HG02981 (cell line): ENCODE measurements at regions not wholly inside any gene's neighbourhood (a gene's known extent, or its start where the extent isn't known, plus 50 kb on each side); places are given as distances from the start of the nearest gene placed in this dataset.
"Not testable (repeated sequence)": the region's sequence is repeated elsewhere in the genome, so short reads cannot be mapped to it uniquely, and the experiment has no call there.

Experiments used
- ATAC-seq: cut with Tn5 transposase; IDR thresholded peaks from one replicate; pipeline ENCODE4 v1.9.1; 2021; ENCODE audit warnings: mild to moderate bottlenecking, moderate library complexity; ENCODE audit not compliant: unreplicated experiment

DNA sequence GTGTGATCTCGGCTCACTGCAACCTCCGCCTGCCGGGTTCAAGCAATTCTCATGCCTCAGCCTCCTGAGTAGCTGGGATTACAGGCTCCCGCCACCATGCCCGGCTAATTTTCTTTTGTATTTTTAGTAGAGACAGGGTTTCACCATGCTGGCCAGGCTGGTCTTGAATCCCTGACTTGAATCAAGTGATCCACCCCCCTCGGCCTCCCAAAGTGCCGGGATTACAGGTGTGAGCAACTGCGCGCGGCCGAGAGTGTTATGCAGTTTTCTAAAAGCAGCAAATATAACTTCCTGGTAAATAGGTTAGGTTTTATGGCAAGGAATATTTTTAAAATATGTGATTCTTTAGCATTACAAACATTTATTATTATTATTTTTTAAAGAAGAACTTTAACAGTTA, 592.8 kb upstream of the PRR20A start:
- not testable (repeated sequence) for ATAC-seq

DNA sequence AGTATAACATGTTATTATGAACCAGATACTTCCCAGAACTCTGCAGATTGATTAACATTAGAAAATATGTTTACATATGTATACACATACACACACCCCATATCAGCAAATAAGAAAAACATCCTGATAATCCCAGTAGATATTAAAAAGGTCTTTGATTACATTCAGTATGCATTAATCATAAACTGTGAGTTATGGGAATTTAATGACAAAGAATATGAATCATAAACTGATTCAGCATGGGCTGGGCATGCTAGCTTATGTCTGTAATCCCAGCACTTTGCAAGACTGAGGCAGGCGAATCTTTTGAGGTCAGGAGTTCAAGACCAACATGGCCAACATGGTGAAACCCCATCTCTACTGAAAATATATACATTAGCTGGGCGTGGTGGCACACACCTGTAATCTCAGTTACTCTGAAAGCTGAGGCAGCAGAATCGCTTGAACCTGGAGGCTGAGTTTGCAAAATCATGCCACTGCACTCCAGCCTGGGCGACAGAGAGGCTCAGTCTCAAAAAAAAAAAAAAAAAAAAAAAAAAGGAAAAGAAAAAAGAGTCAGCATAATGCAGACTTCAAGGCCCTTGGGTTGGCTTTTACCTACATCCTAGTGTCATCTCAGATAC, 581.9 kb upstream of the PRR20A start:
- no peak for ATAC-seq

DNA sequence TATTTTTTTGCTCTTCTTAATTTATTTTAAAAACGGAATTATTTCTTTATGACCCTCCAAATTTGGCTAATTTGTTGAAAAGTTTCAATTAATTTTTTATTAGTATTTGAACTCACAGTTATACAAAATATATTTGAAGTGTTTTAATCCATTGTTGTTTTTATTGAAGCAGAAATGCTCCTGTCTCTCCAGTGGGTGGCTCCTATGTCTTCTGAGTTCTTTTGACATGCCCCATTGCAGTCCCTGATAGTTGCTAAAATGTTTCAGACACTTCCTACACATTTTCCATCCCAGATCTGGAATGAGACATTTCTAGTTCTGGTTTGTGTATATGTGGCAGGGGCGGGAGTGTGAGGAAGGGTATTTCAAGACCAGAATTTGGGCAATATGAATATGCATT, 579.4 kb upstream of the PRR20A start:
- no peak for ATAC-seq

DNA sequence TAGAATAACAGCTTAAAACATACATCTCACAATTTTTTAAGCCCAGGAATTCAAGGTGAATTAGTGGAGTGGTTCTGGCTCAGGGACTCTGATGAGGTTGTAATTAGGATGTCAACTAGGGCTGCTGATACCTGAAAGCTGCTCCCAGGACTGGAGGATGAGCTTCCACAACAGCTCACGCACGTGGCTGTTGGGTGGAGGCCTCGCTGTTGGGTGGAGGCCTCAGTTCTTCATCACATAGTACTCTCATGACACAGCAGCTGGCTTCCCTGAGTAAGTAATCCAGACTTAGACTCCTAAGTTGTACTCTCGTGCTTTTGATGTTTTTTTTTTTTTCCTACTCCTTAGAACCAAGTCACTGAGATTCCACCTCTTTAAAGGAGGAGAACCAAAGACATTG, 577.1 kb upstream of the PRR20A start:
- ATAC-seq = no peak

DNA sequence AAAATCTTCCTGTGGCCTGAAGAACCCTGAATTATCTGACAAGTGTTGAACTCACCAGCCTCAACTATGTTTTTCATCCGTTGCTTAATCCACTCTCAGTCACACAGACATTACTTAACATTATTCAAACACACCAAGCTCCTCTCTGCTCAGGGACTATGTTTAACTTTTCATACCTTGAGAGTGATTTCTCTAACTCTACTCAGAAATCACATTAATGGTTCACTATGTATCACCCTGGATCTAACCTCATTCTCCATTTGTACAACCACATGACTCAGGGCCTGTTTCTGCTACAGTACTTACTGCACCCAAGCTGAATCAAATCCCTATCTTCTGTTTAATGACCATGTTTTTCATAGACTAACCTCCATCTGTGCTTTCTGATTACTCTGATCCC, 553.7 kb upstream of the PRR20A start:
- ATAC-seq = no peak

DNA sequence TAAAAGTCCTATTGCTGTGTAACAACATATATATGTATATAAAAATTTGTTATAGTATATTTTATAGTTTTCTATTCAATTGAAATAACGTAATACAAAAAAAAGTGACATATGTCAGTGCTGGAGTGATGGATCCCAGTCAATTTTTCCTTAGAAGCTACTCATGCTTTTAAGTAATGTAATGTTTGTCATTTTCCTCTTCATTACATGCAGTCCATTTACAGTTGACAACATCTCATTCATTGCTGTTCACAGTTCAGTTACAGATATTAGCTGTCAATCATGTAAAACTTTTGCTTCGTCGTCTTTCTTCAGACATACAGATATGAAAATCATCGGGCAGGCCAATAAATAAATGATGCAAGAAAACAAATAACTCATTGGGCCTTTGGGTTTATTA, 525.1 kb upstream of the PRR20A start:
- ATAC-seq = no peak

DNA sequence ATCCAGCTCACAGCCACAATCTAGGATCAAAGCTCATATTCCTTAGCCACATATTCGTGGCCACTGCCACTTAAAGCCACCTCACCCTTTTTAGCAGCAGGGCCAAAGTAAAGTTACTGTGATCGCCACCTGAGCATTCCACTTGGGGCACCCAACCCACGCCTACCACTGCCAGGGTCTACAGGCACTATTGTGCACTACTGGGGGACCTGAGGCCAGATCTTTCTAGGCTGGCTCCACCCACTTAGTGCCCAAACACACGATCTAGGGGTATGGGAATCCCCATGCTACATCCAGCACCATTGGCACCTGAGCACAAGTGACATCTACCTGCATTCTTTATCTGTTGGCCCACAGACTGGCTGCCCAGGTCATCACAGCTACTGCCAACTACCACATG, 517.9 kb upstream of the PRR20A start:
- no peak for ATAC-seq

DNA sequence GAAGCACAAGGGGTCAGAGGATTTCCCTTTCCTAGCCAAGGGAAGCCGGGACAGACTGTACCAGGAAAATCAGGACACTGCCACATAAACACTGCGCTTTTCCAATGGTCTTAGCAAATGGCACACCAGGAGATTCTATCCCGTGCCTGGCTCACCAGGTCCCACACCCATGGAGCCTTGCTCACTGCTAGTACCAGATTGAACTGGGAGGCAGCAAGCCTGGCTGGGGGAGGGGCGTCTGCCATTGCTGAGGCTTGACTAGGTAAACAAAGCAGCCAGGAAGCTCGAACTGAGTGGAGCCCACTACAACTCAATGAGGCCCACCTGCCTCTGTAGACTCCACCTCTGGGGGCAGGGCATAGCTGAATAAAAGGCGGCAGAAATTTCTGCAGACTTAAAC, 511.8 kb upstream of the PRR20A start:
- not testable (repeated sequence) for ATAC-seq

DNA sequence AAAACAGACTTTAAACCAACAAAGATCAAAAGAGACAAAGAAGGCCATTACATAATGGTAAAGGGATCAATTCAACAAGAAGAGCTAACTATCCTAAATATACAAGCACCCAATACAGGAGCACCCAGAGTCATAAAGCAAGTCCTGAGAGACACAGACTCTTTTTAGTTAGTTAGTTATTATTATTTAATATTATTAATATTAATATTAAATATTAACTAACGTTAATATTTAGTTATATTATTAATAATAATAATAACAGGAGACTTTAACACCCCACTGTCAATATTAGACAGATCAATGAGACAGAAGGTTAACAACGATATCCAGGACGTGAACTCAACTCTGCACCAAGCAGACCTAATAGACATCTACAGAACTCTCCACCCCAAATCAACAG, 509.7 kb upstream of the PRR20A start:
- ATAC-seq = not testable (repeated sequence)

DNA sequence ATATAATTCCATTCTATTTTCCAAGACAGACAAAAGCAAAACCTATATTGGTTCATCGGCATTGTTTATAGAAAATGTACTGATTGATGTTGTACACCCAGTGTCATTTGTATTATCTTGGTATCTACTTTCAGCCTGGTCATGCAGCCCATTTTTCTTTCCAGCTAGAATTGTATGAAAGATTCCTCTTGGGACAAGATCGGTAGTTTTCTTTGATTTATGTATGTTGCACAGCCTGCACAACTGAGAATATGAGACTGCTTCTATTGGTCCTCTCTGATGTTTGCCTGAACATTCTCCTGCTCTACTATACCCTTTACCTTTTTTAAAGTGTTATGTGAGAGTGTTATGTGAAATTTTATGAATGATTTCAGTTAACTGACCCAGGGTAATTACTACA, 487.7 kb upstream of the PRR20A start:
- ATAC-seq = no peak

DNA sequence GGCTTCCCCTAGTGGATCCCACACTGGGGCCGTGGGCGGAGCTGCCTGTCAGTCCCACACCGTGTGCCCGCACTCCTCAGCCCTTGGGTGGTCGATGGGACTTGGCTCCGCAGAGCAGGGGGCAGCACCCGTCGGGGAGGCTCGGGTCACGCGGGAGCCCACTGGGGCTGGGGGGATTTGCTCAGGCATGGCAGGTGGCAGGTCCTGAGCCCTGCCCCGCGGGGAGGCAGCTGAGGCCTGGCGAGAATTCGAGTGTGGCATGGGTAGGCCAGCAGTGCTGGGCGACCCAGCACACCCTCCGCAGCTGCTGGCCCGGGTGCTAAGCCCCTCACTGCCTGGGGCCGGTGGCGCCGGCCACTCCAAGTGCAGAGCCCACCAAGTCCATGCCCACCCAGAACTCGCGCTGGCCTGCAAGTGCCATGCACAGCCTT, 481.7 kb upstream of the PRR20A start:
- no peak for ATAC-seq

DNA sequence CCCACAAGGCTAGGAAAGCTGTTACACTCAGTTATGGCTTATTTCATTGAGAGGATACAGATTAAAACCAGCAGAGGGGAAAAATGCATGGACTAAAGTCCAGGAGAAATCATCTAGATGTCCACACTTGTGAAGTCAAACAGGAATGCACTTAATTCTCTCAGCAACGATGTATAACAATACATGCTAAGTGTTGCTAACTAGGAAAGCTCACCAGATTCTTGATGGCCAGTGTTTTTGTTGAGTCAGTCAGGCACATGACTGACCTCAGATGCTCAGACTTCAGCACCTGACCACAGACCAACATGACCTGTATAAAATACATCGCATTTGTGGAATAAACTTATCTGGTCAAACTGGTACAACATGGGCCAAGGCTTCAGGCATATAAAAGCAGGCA, 470.2 kb upstream of the PRR20A start:
- no peak for ATAC-seq

DNA sequence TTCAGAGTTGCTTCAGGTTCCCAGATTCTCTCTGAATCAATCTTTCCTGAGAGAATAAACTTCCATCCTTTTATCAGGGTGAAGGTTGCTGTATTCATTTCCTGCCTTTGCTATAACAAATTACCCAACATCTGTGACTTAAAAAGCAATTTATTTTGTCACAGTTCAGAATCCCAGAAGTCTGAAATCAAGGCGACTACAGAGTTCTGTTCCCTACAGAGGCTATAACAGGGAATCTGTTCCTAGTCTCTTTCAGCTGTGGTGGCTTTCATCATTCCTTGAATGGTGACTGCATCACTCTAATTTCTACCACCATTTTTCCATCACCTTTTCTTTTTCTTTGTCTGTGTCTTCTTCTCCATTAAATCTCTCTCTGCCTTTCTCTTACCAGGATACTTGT, 459.3 kb upstream of the PRR20A start:
- ATAC-seq = no peak

DNA sequence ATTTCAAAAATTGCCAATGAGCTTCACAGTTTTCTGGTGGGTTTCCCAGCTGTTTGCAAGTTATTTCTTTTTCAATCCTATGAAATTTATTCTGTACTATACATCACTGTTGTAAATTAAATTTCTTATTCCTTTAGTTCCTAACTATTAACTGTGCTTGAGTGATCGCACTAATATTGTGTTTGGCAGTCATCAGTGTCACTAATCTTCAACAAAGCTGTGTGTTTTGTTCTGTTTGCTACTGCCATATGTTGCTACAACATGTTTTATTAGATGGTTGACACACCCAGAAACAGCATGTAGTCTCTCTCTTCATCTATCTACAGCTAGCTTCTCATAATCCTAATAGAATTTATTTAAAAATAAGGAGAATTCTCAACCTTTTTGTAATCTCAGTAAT, 453.6 kb upstream of the PRR20A start:
- ATAC-seq = no peak

DNA sequence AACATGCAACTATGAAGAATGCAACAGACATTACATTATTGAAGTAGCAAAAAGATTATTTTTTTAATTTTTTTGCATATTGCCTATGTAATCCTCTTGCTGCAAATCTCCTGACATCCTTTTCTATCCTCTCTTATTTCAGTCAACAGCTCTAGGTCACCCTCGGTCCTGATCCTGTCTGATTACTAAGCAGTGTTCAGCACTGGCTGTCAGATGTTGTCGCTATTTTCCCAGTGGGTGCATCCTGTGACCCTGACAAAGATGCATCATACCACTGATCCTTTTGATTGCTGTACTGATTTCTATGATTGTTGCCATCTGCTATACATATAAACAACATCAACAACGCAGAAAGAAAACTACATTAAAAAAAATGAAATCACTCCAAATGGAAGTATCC, 443.7 kb upstream of the PRR20A start:
- ATAC-seq = no peak

DNA sequence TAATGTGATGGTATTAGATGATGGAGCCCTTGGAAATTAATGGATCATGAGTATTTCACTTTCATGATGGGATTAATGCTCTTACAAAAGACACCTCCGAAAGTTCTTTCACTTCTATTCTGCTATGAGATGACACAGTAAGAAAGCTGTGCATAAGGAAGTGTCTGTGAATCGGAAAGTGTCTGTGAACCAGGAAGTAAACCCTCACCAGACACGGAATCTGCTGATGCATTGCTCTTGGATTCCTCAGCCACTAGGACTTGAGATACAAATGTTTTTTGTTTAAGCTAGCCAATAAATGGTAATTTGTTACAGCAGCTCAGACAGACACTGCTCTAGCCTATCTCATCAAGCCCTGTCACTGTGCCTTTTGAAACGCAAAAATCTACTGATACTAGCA, 440.4 kb upstream of the PRR20A start:
- no peak for ATAC-seq

DNA sequence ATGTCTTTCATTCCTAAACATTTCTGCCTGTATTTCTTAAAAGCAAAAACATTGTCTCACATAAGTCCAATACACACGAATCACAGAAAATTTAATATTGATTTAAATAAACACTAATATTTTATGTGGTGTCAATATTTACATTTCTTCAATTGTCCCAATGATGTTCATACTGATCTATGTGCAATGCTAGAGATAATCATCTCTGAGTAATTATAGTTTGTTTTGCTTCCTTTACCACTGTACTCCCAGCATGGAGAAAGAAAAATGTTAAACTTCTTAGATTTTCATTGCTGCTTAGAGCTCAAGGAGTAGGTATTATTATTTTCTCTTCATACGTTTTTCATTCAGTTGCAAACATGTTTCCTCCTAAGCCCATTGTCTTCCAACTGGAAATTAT, 434.2 kb upstream of the PRR20A start:
- no peak for ATAC-seq

DNA sequence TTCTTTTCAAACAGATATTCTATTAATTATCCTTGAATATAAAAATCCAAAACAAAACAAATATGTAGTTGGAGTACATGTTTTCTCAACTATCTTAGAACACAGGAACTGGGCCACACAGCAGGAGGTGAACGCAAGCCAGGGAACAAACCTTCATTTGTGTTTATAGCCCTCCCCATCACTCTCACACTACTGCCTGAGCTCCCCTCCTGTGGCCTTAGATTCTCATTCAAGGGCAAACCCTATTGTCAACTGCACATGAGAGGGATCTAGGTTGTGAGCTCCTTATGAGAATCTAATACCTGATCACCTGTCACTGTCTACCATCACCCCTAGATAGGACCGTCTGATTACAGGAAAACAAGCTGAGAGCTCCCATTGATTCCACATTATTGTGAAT, 427.1 kb upstream of the PRR20A start:
- no peak for ATAC-seq

DNA sequence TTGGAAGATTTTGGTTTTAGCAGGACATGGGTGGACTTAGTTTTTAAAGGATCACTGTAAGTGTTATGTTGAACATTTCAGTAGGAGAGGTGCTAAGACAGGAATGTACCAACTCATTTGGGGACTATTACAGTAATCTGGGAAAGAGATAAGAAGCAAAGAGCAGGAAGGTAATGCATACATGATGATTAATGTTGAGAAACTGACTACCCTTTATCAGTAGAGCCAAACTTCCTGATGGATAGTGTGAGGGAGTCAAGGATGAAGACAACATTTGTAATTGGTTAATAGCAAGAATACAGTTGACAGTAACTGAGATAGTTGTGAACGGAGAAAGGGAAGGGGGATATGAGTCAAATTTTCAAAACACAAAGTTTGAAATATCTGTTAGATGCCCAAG, 421.9 kb upstream of the PRR20A start:
- ATAC-seq = no peak

DNA sequence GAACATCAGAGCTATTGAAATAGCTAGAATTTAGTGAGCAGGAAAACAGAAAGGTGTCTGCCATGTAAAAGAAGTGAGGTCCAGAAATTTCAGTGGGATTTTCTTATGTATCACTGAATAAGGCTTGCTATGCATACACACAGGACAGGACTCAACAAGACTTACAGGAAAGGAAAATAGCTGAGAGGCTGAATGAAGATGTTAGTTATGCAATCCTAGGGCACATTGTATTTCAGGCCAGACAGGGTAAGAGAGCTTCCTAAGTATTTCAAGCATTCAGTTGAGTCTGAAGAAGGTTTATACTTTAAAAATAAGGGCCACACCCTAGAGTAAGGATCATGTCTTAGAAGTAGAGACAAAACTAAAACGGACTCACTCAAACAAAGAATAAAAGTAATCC, 419.9 kb upstream of the PRR20A start:
- no peak for ATAC-seq

DNA sequence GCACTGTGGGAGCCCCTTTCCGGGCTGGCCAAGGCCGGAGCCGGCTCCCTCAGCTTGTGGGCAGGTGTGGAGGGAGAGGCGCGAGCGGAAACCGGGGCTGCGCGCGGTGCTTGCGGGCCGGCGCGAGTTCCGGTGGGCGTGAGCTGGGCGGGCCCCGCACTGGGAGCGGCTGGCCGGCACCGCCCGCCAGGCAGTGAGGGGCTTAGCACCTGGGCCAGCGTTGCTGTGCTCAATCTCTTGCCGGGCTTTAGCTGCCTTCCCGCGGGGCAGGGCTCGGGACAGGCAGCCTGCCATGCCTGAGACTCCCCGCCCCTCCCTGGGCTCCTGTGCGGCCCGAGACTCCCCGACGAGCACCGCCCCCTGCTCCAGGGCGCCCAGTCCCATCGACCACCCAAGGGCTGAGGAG, 405.2 kb upstream of the PRR20A start:
- no peak for ATAC-seq

DNA sequence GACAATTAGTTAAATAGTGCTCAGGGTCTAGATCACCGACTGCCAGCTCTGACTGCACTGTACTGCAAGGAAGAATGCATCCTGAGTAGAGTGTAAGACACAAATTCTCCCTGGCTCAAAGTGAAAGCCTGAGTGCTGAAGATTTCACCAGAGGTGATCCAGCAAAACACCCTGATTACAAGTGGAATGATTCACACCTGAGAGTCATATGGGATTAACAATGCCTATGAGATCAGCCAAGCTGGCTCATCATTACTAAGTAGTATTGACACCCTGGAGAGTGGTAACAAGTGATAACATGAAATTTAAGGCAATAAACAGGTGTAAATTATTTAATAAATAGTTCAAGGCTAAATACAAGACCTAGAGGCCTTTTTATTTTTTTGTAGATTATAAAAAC, 403.8 kb upstream of the PRR20A start:
- no peak for ATAC-seq

DNA sequence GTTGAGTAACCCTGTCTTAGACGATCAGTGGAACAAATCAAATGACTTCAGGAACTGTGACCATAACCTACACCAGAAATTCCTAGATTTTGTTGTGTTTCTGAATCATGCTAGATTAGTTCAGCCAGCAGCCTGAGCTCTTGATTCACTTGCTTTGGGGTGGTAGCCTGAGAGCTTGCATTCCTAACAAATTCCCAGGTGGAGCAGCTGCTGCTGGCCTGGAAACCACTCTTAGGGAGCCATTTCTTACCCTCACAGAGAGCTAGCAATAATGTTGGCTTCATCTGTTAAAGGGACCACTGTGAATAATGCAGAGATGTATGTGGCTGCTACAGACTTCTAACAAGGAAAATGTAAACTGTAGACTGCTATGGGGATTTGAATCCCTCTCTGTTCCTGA, 388.1 kb upstream of the PRR20A start:
- no peak for ATAC-seq
